NCI-H524 (cell line): ENCODE measurements at regions not wholly inside any gene's neighbourhood (a gene's known extent, or its start where the extent isn't known, plus 50 kb on each side); places are given as distances from the start of the nearest gene placed in this dataset.

Experiments used
- DNase-seq, 2 experiments: peaks; one replicate each; lab custom pipeline; 2025; lab: John Stamatoyannopoulos, UW

- DNase-seq = no peak
These were observed 187.6 kb downstream of the PCSK1 start for GRCh38 chr5:96245140-96246091.

GRCh38 chr5:96244696-96245095 lies 188.4 kb downstream of the PCSK1 start:
- no peak for DNase-seq

GRCh38 chr5:96243862-96244261 lies 189.2 kb downstream of the PCSK1 start:
- no peak for DNase-seq

- no peak for DNase-seq
These were observed 189.8 kb downstream of the PCSK1 start for GRCh38 chr5:96243203-96243602.

- DNase-seq = no peak
These were observed 190.5 kb downstream of the PCSK1 start for GRCh38 chr5:96242571-96242970.

GRCh38 chr5:96236831-96237230 lies 196.2 kb downstream of the PCSK1 start:
- DNase-seq = no peak

GRCh38 chr5:96236051-96236450 lies 197.0 kb downstream of the PCSK1 start:
- no peak for DNase-seq

GRCh38 chr5:96235008-96235910 lies 197.8 kb downstream of the PCSK1 start:
- no peak for DNase-seq

- no peak for DNase-seq
These were observed 200.4 kb downstream of the PCSK1 start for GRCh38 chr5:96232602-96233001.

- DNase-seq = no peak
These were observed 203.9 kb downstream of the PCSK1 start for GRCh38 chr5:96229188-96229587.

GRCh38 chr5:96228408-96228807 lies 204.6 kb downstream of the PCSK1 start:
- no peak for DNase-seq

GRCh38 chr5:96227957-96228356 lies 205.1 kb downstream of the PCSK1 start:
- DNase-seq = no peak

GRCh38 chr5:96226941-96227552 lies 206.0 kb downstream of the PCSK1 start:
- no peak for DNase-seq

GRCh38 chr5:96222129-96222528 lies 210.9 kb downstream of the PCSK1 start:
- DNase-seq = no peak

GRCh38 chr5:96220610-96221390 lies 212.2 kb downstream of the PCSK1 start:
- DNase-seq = no peak

- peak in 1 of 2 experiments; percentile 2 for DNase-seq
These were observed 213.3 kb downstream of the PCSK1 start for GRCh38 chr5:96219580-96220281.

- no peak for DNase-seq
These were observed 214.4 kb downstream of the PCSK1 start for GRCh38 chr5:96218653-96219052.

GRCh38 chr5:96214442-96215197 lies 218.4 kb downstream of the PCSK1 start:
- DNase-seq = no peak

- DNase-seq = no peak
These were observed 223.2 kb downstream of the PCSK1 start for GRCh38 chr5:96209829-96210228.

- no peak for DNase-seq
These were observed 225.6 kb downstream of the PCSK1 start for GRCh38 chr5:96207420-96207819.
